SK-N-SH treated with all-trans-retinoic acid at 6 μM for 48 hours (cell line): ENCODE measurements at regions not wholly inside any gene's neighbourhood (a gene's known extent, or its start where the extent isn't known, plus 50 kb on each side); places are given as distances from the start of the nearest gene placed in this dataset.

Source experiments
- ISL1 ChIP-seq: fragments of 250-450 bp; sonication (Bioruptor Pico); IDR thresholded peaks from 2 replicates; pipeline ENCODE4 v2.1.2; 2022; ENCODE audit warnings: mild to moderate bottlenecking, moderate library complexity
- ZC3H10 ChIP-seq: fragments of 250-450 bp; sonication (Bioruptor Pico); IDR thresholded peaks from 2 replicates; pipeline ENCODE4 v1.5.1; 2021; ENCODE audit warnings: mild to moderate bottlenecking, moderate library complexity
- ZFP3 ChIP-seq: fragments of 250-450 bp; sonication (Bioruptor Pico); IDR thresholded peaks from 2 replicates; pipeline ENCODE4 v1.5.0; 2020; ENCODE audit warnings: mild to moderate bottlenecking, moderate library complexity
- ZFP30 ChIP-seq: fragments of 450-650 bp; formaldehyde crosslinking; IDR thresholded peaks from 2 replicates; pipeline ENCODE4 v1.5.0; 2022; ENCODE audit warnings: mild to moderate bottlenecking, moderate library complexity
- ZNF565 ChIP-seq: fragments of 450-650 bp; formaldehyde crosslinking; conservative IDR thresholded peaks from 2 replicates; pipeline ENCODE4 v1.5.0; 2020; ENCODE audit warnings: low read depth, mild to moderate bottlenecking, moderate library complexity
- ZNF70 ChIP-seq: fragments of 450-650 bp; formaldehyde crosslinking; IDR thresholded peaks from 2 replicates; pipeline ENCODE4 v1.5.0; 2020; ENCODE audit warnings: mild to moderate bottlenecking, moderate library complexity

DNA sequence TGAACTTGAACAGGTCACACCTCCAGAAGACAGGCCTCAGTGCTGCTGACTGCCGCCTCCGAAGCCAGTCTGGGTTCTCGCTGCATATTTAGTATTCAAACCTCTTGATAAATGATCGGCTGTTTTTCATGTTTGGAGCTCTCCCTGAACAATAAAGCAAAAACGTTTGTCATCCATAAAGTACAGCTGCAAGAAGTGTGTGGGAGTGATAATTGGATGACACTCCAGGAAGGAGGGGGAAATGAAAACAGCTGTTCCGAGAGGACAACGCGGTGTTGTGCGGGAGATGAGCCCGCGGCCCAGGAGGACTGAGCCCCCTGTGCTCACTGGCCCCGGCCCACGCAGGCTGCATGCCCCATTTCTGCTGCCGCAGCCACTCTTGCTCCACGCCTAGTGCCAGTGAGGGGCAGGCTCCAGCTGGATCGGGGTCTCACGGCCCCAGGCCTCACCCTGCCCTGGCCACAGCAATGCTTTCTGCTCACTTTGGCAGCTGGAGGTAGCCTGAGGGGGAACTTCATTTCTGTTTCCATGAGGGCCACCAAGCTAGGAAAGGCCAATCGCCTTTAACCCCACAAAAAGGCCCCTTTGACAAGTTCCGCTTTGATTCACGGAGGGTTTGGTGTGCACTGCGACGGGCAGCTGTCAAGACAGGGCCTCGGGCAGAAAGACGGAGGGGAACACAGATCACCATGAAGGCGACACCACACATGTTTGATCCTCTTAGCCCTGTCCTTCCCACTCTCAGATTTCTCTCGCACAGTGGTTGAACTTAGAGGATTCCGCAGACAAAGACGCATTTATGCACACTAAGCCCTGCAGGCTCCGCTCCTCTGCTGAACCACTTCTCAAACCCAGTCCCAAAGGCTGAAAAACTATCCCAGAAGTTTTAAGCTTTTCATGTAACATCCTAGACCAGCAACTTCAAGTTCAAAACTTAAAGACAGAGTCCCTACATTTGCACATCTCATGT lies 537.6 kb downstream of the EFNB2 start:
- TF ChIP-seq ZFP3 (CRISPR knock-in tag) (no peak), ZC3H10 (CRISPR knock-in tag) (no peak), ISL1 (no peak), ZNF565 (no peak), ZNF70 (CRISPR knock-in tag) (no peak), ZFP30 (CRISPR knock-in tag) (no peak)
